Erythroblast (primary cell): ENCODE measurements at regions not wholly inside any gene's neighbourhood (a gene's known extent, or its start where the extent isn't known, plus 50 kb on each side); places are given as distances from the start of the nearest gene placed in this dataset.

ENCODE experiments used
- GATA1 ChIP-seq: IDR thresholded peaks from 2 replicates; pipeline ENCODE4 v1.6.1; 2011; ENCODE audit warnings: low read depth, mild to moderate bottlenecking, control low read depth, low read length, moderate library complexity
- POLR2A ChIP-seq: IDR thresholded peaks from 2 replicates; pipeline ENCODE4 v1.6.1; 2011; ENCODE audit warnings: mild to moderate bottlenecking, low read length

GRCh38 chr1:68930101-68930500, 433.2 kb upstream of the DEPDC1 start:
- no peak for TF ChIP-seq POLR2A
- no peak for TF ChIP-seq GATA1
